ENCODE measurements at regions not wholly inside any gene's neighbourhood (a gene's known extent, or its start where the extent isn't known, plus 50 kb on each side); places are given as distances from the start of the nearest gene placed in this dataset.

DNA sequence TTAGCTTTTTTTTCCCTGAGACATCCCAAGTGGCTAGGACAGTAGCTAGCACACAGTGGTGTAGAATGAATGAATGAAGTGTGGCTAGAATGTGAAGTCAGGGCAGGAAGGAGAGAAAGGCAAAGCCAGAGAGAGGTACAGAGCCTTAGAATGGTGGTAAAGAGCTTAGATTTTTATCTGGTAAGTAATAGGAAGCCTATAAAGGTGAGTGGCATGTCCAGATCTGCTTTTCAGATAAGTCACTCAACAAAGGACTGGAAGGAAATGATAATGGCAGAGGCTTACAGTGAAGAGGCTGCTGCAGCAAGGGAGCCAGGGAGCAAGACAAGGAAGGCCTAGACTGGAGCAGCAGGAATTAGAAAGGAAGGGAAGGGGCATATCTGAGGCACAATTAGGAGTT lies 96.0 kb upstream of the PRDM1 start:
- no peak for DNase-seq

DNA sequence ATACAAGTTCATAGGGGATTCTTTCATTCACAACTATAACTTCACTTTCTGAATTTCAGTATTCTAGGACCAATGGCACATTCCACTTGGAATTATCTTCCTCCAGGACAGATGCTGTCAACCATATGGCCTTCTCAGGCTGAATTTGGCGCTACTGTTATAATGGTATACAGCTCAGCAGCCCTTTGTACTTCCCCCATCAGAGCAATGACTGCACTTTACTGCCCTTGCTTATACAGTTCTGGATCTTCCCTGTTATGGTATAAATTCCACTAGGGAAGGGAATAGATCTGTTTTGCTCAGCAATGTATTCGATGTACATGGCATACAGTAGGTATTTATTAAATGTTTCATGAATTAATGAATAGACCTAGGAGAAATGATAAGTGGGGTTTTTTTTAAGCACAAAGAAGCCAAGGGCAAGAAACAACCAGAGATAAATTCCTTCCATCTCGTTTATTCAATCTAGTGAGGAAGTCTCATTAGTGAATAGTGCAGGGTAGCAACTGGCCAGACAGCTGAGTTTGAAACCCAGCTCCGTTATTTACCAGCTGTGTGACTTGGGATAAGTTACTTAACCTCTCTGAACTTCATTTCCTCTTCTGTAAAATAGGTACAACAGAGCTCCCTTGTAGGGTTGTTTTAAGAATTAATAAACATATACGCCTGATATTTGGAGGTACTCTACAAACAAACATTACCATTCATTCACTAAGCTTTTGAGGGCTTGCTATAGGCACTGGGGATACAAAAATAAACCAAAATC lies 97.1 kb upstream of the PRDM1 start:
- no peak for DNase-seq

DNA sequence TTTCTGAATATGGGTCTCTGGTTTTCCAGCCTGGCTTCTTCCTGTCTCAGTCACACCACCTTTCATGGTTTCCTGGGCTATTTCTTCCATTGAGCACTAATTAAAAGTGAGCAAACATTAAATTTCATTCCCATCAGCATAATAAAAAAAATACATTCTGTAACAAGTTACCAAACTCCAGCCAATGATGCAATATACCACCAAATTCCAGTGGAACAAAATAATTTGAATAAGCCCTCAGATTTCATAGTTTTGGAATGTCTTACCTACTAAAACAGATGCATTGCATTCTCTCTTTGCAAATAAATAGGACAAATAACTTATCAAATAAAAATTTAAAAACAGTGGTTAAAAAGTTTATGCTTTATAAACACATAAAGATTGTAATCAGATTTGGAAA lies 97.8 kb upstream of the PRDM1 start:
- no peak for DNase-seq

DNA sequence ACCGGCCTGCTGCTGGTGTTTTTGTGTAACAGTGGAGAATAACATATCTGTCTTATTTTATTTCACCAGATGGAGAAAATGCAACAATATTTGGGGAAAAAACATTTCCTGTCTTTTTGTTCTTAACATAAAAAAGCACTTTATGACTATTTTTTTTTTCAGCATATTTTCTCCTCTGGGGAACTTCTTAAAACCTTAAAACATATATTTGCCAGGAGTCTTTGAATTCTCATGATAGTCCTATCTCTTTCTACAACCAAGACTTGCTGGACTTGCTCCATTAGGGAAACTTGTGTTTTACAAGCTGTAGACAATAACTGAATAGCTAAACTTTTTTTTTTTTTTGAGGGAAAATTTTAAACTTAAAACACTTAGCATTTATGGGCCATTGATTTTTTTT lies 98.6 kb upstream of the PRDM1 start:
- no peak for DNase-seq

DNA sequence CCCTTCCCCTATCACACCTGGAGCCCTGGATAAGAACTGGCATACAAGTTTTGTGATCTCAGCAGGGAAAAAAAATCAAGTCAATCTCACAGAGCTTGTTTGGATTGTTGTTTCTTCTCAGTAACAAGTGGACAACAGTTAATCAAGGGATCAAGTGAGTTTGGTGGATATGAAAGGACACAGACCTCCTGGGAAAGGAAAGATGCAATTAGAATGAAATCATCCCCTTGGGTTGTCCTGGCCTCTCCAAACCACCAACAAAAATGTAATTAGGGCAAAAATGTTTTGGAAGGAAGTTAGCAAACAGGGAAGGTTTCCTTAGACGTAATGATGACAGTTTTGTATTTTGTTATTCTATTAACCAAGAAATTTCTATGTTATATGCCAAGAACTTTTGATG lies 99.1 kb upstream of the PRDM1 start:
- no peak for DNase-seq

DNA sequence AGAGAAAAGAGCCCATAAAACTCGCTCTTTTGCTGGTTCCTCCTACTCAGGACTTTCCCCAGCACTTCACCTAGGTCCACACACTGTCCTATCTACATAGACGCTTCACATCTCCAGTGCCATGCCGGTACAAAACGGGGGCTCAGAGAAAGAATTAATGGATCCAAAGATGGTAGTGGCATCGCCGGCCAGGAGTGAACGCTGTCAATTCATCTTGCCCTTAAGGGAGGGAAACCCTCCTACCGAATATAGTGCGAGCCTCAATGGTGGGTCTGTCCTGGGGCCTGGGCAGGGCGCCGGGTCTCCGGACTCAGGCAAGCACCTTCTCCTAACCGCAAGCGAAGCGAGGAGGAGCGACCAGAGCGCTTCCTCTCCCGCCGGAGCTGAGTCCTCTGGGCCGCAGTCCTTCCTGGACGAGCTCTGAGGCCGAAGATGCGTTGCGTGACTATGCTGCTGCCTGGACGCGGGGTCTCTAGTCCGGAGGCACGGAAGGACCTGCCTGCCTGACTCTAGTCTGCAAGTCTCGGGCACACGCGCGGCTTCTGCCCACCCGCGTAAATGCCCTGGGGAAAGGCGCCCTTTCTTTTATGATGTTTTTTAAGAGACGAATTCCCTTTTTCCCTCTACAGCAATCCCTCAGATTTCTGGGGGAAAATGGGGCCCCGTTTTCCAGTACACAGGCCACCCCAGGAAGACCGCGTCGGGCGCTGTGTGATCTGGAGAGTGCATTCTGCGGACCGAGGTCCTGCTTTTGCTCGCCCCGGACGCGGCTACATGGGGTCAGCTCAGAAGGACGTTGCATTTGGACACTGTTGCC lies 100.1 kb upstream of the PRDM1 start:
- DNase-seq, result no peak

DNA sequence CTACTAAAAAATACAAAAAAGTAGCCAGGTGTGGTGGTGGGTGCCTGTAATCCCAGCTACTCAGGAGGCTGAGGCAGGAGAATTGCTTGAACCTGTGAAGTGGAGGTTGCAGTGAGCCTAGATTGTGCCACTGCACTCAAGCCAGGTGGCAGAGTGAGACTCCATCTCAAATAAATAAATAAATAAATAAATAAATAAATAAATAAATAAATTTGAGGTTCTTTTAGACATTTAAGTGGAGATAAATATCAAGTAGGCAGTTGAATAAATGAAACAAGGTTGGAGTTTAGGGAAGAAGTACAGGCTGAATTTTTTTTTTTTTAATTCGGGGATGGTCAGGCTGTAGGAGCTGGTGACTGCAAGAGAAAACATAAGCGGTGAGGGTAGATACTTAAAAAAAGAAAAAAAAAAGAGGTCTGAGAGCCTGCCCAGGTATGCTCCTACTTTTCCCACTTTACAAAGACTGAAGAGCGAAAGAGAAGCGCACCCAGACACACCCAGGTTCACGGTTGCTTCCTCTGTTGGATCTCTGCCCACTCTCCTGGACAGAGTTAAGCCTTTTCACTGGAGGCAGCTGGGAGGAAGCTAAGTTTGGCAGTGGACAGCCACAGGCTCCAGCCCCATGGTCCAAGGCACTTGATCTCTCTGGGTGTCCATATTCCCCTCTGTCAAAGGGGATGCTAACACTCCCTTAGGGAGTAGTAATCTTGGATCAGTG lies 100.9 kb upstream of the PRDM1 start:
- DNase-seq, result no peak

DNA sequence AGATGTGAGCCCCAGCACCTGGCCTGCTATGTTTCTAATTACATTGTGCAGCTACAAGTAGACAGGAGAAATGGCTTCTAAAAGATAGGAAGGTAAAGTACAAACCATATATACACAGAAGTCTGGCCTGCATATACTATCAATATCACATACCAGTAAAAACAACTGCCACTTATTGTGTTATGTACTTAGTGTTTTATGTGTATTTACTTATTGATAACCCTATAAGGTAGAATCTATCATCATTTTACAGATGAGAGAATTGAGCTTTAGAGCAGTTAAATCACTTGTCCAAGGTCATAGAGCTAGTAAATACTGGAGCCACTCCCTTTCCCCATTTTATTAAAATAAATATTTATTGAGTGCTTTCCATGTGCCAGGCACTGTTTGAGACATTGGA lies 102.4 kb upstream of the PRDM1 start:
- no peak for DNase-seq

DNA sequence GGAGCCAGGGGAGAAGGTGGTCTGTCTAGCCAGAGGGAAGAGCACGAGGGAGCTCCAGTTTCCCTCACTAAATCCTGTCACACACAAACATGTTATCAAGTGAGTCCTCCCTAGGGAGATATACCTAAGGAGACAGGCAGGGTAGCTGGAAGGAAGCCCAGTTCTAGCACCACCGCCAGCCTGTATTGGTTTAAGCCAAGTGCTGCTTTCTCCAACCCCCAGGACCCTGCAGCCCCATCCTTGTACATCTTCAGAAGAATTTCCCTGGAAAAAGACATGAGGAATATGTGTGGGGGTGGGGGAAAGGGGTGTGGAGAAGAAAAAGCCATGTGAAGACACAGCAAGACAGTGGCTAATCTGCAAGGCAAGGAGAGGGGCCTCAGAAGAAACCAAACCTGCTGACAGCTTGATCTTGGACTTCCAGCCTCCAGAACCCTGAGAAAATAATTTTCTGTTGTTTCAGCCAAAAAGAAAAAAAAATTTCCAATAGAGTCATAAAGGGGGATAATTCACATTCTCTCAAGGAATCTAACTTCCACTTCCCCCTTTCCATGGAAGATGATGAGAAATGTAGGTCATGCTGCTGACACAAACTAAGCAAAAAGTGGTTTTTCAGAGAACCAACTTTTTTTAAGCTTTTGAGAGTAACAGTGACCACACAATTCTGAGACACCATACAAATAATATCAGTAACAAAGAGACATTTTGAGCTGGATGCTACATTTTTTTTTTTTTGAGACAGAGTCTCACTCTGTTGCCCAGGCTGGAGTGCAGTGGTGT lies 103.2 kb upstream of the PRDM1 start:
- no peak for DNase-seq

DNA sequence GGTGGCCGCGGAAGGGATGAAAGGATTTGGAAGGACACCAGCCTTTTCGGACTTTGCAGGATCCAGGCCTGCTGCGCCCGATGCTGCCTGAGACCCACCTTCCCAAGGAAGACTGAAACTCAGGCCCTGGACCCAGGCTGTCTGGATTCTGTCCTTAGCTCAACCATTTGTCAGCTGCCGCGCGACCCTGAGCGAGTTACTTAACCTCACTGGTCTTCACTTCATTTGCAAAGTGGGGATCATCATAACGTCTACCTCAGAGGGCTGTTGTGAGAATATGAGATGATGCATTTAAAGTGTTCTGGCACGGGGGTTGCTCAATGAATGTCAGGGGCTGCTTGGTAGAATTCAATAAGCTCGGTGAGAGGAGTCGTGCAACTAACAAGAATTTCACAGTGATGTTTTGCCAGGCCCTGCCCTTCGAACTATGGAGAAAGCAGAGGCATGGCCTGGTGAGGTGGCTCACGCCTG lies 104.2 kb upstream of the PRDM1 start:
- no peak for DNase-seq

DNA sequence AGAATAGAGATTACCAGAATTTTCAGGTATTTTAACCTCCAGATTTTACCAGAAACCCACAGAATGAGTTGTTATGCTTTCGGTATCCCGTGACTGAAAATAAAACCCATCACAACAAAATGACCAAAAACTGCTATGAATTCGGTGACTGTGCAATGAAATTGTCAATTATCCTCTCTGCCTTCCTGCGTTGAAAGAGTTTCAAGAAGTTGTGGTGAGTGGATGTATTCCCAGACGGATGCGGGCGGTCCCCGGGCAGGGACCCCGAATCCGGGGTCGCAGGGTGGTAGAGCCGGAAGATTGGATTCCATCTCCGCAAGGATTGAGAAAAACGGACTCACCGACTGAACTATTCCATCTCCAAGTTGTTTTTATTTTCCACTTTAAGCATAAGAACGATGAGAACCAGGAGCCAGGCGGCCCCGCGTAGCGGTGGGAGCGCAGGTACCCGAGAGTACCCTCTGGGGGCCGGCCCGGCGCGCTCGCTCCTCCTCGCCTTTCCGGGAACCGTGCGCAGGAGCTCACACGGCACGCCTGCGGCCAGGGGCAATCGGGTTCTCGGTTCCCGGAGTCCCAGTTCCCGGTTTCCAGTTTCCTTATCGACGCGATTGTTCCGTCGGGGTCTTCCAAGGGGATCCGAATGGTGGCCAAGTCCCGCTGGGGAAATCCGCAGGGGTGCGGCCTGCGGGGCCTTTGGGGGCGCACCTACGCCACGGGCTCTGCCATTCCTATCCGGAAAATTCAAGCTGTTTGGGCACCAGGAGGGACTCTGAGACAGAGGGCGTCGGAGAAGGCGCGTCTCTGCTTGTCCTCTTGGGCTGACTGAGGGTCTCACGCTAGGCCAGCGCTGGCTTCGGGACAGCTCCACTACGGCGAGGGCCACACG lies 104.9 kb upstream of the PRDM1 start:
- peak; percentile 9 to 36 for DNase-seq

DNA sequence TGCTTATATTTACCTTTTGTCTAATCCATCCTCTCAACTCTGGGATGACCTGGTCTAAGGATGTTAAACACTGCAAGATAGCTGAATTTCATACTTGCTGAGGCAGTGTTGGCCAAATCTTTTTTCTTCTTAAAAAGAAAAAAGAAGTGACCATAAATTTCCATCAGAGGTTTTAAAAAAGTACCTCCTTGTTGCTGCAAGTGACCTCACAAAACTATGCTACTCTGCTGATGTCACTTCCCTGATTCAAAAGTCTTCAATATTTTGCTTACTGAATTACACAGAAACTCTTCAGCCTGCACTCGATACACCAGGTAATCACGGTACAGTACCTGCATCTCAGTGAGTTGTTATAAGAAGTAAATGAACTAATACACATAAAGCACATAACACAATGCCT lies 107.2 kb upstream of the PRDM1 start:
- no peak for DNase-seq

DNA sequence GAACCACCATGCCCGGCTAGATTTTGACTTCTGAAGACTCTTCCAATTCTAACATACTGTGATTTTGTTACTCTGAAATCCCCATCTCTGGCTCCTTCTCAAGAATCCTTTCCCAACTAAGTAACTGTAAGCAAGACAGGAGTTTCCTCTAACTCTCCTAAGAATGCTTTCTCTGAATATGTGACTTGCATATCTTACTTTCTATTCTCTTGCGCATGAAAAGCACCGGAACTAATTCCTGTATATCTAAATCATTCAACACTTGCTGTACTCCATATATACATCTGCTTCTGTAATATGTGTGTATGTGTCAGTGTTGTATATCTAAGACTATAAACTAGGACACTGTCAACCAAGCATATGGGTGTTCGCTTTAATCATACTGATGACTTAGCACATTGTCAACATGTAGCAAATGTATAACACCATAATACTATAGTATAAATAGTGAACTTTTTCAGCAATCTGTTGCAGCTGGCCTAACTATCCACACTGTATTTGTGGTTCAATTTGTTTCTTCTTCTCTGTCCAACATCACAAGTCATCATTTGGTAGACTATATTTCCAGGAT lies 108.1 kb upstream of the PRDM1 start:
- DNase-seq, result no peak

DNA sequence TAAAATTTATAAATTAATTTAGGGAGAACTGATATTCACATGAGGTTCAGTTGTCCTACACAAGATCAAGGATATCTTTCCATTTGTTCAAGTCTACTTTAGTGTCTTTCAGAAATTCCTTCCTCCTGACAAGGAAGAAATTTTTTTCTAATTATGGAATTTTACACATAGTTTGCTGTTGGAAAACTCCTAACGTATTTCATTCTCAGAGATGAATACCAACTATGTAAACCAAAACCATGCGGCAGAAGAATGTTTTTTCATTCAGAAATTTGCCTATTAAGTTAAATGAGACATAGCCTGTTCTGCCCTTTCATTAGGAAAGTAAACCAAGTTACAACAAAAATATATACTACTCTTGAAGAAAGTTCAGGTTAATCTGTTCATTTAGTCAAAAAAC lies 111.2 kb upstream of the PRDM1 start:
- no peak for DNase-seq

DNA sequence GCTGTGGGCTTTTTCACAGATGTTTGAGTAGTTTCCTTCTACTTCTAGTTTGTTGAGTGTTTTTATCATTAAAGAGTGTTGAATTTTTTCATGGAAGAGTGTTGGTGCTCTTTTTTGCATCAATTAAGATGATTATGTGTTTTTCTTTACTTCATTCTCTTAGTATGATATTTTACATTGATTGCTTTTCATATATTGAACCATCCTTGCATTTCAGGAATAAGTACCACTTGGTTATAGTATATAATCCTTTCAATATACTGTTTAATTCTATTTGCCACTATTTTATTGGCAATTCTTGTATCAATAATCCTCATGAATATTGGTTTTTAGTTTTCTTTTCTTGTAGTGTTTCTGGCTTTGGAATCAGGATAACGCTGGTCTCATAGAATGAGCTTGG lies 113.7 kb upstream of the PRDM1 start:
- no peak for DNase-seq

DNA sequence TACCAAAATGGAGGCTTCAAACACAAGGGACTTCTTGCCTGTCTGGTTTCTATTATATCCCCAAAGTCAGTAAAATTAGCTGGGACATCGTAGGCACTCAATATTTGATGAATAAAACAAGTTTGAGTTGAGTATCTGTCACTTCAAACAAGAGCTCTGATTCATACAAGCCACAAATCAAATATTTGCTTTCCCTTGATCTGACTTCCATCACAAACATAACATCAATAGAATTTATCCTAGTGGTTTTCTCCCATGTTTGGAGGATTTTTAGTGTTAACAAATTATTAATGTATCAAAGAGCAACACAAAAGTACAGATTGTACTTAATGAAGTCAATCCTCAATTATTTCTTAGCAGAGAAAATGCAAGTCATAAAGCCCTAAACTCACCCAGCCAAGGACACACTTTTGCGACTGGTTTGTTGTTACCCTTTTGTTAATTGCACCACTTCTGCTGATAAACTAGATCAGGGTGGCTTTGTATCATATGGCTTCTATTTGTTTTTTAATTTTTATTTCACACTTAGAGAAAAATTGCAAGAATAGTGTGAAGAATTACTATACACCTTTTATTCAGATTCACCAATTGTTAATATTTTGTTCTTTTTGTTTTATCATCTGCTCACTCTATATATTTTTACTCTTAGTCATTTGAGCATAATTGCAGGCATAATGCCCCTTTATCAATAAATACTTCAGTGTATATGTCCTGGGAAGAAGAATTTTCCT lies 117.4 kb upstream of the PRDM1 start:
- DNase-seq, result no peak

DNA sequence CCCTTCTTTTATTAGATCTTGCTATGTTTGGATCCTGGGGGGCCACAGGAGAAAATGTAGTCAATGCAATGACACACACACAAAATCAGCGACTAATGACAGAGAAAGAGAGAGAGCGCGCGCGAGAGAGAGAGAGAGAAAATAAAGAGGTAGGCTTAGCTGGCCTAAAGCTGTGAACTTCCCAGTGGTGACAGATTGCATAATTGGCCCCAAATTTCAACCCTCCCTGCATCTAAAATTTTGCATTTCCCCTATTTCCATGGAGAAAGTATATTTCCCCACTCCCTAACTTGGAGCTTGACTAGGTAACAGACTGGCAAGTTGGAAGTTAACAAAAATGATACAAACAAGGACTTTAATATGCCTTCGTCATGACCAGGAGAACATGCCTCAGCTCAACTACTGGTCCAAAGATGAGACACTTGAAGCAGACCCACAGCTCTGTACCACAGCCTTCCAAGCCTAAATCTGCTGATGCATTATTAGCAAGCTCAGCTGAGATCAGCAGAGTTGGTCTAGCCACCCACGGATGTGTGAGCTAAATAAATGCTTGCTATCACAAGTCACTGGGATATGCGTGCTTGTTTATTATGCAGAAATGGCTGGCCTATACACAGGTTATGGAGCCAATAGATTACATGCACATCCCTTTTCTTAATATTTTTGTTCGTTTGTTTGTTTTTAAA lies 118.1 kb upstream of the PRDM1 start:
- DNase-seq, result no peak

DNA sequence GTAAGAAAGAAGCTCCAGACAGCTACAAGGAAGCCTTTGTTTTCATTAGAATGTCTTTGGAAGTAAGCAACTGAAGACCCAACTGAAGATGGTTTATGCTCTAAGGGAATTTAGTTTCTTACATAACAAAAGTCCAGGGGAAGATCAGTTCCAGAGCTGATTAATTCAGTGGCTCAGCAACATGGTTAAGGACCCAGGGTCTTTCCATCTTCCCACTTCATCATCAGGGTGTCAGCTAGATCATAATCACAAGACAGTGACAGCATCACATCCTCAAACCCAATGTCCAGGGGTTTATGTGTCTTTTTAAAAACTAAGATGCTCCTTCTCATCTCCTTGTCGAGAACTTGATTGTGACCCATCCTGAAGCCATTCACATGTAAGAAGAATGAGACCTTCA lies 119.7 kb upstream of the PRDM1 start:
- no peak for DNase-seq

DNA sequence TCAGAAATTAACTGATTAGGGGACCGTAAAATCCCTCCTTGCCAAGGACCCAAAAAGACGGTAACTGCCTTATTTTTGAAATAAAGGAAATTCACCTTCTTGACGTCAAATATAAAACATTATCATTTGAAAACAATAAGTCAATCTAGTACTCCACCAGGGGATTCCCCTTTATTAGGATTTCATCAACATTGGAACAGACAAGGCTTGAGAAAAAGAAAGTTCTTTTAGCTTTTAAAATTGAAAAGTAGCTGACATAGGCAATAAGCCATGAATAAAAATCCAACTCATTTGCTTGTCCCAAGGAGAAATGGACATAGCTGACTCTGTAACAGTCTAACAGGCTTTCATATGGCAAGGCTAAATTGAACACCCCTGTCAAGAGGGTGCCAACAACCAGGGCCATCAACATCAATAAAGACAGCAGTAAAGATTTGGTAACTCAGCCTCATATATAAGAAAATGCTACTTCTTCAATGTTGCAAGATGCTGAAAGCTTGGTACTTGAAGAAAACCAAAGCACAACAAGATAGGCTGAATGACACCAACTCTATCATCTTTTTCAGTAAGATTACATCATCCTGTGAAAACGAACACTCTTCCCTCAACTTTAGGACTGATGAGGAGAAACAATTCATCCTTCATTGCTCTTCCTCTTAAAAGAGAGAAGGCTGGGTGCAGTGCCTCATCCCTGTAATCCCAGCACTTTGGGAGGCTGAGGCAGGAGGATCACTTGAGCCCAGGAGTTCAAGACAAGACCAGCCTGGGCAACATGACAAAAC lies 121.0 kb upstream of the PRDM1 start:
- no peak for DNase-seq
